ENCODE measurements at regions not wholly inside any gene's neighbourhood (a gene's known extent, or its start where the extent isn't known, plus 50 kb on each side); places are given as distances from the start of the nearest gene placed in this dataset.

DNA sequence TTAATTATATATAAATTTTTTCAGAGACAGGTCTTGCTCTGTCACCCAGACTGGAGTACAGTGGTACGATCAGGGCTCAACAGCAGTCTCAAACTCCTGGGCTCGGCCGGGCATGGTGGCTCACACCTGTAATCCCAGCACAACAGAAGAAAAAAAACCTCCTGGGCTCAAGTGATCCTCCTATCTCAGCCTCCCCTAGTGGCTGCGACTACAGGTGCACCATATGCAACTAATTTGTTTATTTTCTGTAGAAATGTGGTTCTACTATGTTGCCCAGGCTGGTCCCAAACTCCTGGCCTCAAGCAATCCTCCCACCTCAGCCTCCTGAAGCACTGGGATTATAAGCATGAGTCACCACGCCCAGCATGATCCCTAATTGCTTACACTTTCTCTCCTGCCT lies 56.1 kb upstream of the SLC35C1 start:
- 91 to 93% methylated on average over 5 of the region's 5 CpGs for WGBS, 2 donors

DNA sequence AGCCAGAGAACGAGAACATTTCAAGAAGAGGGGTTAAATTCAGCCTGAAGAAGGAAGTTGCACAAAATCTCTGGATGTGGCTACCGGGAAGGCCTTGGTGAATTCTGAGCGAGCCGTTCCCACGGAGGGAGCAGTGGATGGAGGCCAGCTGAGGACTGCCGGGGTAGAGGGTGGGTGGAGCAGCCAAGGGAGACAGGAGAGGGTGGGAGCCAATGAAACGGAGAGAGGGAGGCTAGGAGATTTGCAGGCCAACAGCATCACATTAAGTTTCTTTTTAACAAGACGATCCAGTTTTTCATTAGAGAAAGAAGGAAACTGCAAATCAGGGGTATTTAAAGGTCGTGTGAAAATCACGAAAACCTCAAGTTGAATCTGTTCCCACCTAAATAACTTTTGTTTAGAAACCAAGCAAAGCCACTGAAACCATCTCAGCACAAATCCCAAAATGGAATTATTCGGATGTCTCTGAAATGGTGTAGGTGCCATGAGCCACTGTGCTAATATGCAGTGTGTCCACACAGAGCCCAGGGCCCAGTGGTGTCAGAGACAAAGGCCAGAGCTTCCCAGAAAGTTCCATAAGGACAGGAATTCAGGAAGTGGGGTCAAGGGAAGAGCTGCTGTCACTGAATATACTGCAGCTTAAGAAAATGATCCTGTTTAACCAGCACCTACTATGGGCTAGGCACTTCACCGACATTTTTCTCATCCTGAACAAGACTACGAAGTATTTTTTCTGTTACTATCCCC lies 59.7 kb upstream of the SLC35C1 start:
- WGBS, 2 donors, result 56 to 62% methylated on average over 13 of the region's 13 CpGs
- no peak for DNase-seq
- H3K27me3 ChIP-seq, result no peaks in the 10 kb centered on the region
- H3K36me3 ChIP-seq, result no peaks in the 10 kb centered on the region
- TF ChIP-seq POLR2AphosphoS5 (IDR thresholded peaks at IDR 0.05) (no peak), EP300 (IDR thresholded peaks at IDR 0.05) (no peak), POLR2A (IDR thresholded peaks at IDR 0.05) (no peak)
- TF ChIP-seq, protein P1, sequence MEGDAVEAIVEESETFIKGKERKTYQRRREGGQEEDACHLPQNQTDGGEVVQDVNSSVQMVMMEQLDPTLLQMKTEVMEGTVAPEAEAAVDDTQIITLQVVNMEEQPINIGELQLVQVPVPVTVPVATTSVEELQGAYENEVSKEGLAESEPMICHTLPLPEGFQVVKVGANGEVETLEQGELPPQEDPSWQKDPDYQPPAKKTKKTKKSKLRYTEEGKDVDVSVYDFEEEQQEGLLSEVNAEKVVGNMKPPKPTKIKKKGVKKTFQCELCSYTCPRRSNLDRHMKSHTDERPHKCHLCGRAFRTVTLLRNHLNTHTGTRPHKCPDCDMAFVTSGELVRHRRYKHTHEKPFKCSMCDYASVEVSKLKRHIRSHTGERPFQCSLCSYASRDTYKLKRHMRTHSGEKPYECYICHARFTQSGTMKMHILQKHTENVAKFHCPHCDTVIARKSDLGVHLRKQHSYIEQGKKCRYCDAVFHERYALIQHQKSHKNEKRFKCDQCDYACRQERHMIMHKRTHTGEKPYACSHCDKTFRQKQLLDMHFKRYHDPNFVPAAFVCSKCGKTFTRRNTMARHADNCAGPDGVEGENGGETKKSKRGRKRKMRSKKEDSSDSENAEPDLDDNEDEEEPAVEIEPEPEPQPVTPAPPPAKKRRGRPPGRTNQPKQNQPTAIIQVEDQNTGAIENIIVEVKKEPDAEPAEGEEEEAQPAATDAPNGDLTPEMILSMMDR (IDR thresholded peaks at IDR 0.05), result no peak
- no peaks in the 10 kb centered on the region for H3K4me1 ChIP-seq
- H3K4me3 ChIP-seq, result no peak overlapping the region
- ATAC-seq (ENCODE audit: low FRiP score in 2 of 2), result peak in 1 of 2 donors; percentile 68
- peak overlapping the region in 1 of 4 donors; percentile 46 for H3K27ac ChIP-seq
- H3K9me3 ChIP-seq, result no peaks in the 10 kb centered on the region

More for the DNA sequence above, 56.1 kb upstream of the SLC35C1 start:
- ATAC-seq (ENCODE audit: low FRiP score in 2 of 2) (no peak), DNase-seq (no peak)
- no peaks in the 10 kb centered on the region for H3K9me3 ChIP-seq
- no peak overlapping the region for H3K4me3 ChIP-seq
- H3K4me1 ChIP-seq, result no peaks in the 10 kb centered on the region
- H3K27me3 ChIP-seq, result no peaks in the 10 kb centered on the region
- H3K27ac ChIP-seq, result no peak overlapping the region
- H3K36me3 ChIP-seq, result no peaks in the 10 kb centered on the region
- TF ChIP-seq POLR2AphosphoS5 (IDR thresholded peaks at IDR 0.05), result no peak
- TF ChIP-seq, protein P1 (IDR thresholded peaks at IDR 0.05), result no peak
- no peak for TF ChIP-seq POLR2A (IDR thresholded peaks at IDR 0.05)
- TF ChIP-seq EP300 (IDR thresholded peaks at IDR 0.05), result no peak

DNA sequence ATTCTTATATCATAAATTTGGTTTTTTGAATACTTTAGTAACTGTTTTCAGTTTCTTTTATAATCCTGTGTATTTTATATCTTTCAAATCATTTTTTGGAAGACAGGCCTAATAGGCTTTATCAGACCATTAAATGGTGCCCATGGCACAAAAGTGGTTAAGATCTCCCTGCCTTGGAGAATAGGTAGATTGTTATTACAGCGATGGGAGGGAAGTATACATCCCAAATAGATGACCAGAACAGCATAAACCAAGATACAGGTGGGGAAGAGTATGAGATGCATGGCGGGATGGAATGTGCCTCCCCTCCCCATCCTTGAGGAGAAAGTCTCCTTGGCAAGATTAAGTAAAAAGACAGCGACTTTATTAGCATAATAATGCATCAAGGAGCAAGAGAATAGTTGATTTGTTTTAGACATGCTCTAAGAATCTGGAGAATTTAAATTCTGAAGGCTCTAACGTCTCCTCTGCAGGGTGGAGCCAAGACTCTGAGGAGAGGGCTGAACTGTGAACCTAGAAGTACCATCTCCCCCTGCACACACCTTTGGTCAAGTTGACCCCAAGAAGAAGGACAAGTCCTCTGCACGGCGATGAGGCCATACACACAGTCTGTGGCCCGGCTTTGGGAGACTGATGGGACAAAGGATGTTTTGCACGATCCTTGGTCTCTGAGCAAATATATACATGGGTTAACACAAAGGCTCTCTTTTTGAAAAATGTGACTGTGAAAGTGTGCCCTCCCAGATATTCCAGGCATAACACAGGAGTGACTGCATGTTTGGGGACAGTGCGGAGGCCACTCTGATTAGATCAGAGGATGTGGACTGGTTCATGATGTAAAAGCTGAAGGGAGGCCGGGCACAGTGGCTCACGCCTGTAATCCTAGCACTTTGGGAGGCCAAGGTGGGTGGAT lies 61.1 kb upstream of the SLC35C1 start:
- no peaks in the 10 kb centered on the region for H3K9me3 ChIP-seq
- ATAC-seq (ENCODE audit: low FRiP score in 2 of 2) (no peak), DNase-seq (no peak)
- no peaks in the 10 kb centered on the region for H3K27me3 ChIP-seq
- no peaks in the 10 kb centered on the region for H3K4me1 ChIP-seq
- no peak overlapping the region for H3K4me3 ChIP-seq
- H3K27ac ChIP-seq, result no peak overlapping the region
- H3K36me3 ChIP-seq, result no peaks in the 10 kb centered on the region
- 86 to 87% methylated on average over 11 of the region's 11 CpGs for WGBS, 2 donors
- TF ChIP-seq, protein P1 (IDR thresholded peaks at IDR 0.05), result no peak
- TF ChIP-seq POLR2A (IDR thresholded peaks at IDR 0.05) (no peak), POLR2AphosphoS5 (IDR thresholded peaks at IDR 0.05) (no peak), EP300 (IDR thresholded peaks at IDR 0.05) (no peak)

DNA sequence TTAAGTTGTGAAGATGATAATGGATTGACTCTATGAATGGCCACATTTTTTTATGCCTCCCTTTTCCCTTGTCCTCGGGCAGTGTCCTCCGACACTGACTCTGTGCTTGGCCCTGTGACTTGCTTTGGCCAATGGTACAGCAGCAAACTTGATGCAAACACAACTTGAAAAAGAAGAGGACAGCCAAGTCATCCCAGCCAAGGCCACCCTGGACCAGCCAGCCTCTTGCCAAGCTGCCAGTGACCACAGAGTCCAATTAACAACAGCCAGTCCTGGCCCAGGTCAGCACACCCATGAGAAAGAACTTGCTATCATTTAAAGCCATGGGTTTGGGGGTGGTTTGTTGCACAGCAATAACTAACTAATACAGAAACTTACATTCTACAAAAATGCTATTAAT lies 63.4 kb upstream of the SLC35C1 start:
- Histone ChIP-seq H3K27me3 (no peaks in the 10 kb centered on the region), H3K36me3 (no peaks in the 10 kb centered on the region), H3K4me3 (no peak overlapping the region), H3K4me1 (peaks cover 0 to 6% (median 0%) of the 10 kb centered on the region in 4 donors), H3K9me3 (no peaks in the 10 kb centered on the region), H3K27ac (no peak overlapping the region)
- 92 to 98% methylated on average over 2 of the region's 2 CpGs for WGBS, 2 donors
- TF ChIP-seq POLR2A (IDR thresholded peaks at IDR 0.05), result no peak
- TF ChIP-seq, protein P1 (IDR thresholded peaks at IDR 0.05), result no peak
- no peak for TF ChIP-seq EP300 (IDR thresholded peaks at IDR 0.05)
- TF ChIP-seq POLR2AphosphoS5 (IDR thresholded peaks at IDR 0.05), result no peak
- ATAC-seq (ENCODE audit: low FRiP score in 2 of 2) (no peak), DNase-seq (no peak)
